Duodenal mucosa (tissue), 2 donors: ENCODE measurements at regions not wholly inside any gene's neighbourhood (a gene's known extent, or its start where the extent isn't known, plus 50 kb on each side); places are given as distances from the start of the nearest gene placed in this dataset.
"Not testable (repeated sequence)": the region's sequence is repeated elsewhere in the genome, so short reads cannot be mapped to it uniquely, and the experiment has no call there.

Experiments
- H3K27ac ChIP-seq: one replicate; pipeline ENCODE4 v1.7.0; 2013; ENCODE audit warnings: low read depth, low read length
- H3K27me3 ChIP-seq, 2 donors: one replicate each; pipeline ENCODE4 v1.7.0; 2013; ENCODE audit warnings: low read length in 2 of 2, control low read depth in 1 of 2; ENCODE audit not compliant: insufficient read depth in 2 of 2, control insufficient read depth in 1 of 2
- H3K36me3 ChIP-seq, 2 donors: one replicate each; pipeline ENCODE4 v1.7.0; 2013; ENCODE audit warnings: low read length in 2 of 2, control low read depth in 1 of 2; ENCODE audit not compliant: insufficient read depth in 2 of 2, control insufficient read depth in 1 of 2
- H3K4me1 ChIP-seq, 2 donors: one replicate each; pipeline ENCODE4 v1.7.0; 2013; ENCODE audit warnings: low read length in 2 of 2, control low read depth in 1 of 2; ENCODE audit not compliant: insufficient read depth in 2 of 2, control insufficient read depth in 1 of 2
- H3K4me3 ChIP-seq, 2 donors: one replicate each; pipeline ENCODE4 v1.7.0; 2013; ENCODE audit warnings: low read length in 2 of 2, low read depth in 1 of 2
- H3K9ac ChIP-seq, 2 donors: one replicate each; pipeline ENCODE4 v1.7.0; 2013; ENCODE audit warnings: low read length in 2 of 2, low read depth in 1 of 2
- H3K9me3 ChIP-seq, 2 donors: one replicate each; pipeline ENCODE4 v1.7.0; 2013; ENCODE audit warnings: low read length in 2 of 2, control low read depth in 1 of 2; ENCODE audit not compliant: control insufficient read depth in 1 of 2

DNA sequence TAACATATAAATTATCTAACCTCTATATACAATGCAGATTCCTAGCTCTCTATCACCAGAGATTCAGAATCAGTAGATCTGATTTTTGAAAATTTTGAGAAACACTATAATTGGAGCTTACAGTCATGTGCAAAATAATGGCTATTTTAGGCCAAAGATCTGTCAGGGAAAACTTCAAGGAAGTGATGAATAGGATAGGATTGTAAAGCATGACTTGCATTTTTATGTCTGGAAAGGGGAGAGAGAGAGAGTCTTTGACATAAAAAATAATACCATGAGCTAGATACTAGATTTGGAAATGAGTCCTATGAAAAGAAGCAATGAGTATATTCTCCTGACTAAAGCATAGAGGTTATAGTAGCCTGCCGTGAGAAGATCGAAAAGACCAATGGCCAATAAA, 181.1 kb downstream of the SDHAF3 start:
- Histone ChIP-seq H3K27ac (no peak overlapping the region), H3K4me1 (no peaks in the 10 kb centered on the region), H3K27me3 (no peaks in the 10 kb centered on the region), H3K36me3 (no peaks in the 10 kb centered on the region), H3K9ac (no peak overlapping the region), H3K4me3 (no peak overlapping the region), H3K9me3 (no peaks in the 10 kb centered on the region)

DNA sequence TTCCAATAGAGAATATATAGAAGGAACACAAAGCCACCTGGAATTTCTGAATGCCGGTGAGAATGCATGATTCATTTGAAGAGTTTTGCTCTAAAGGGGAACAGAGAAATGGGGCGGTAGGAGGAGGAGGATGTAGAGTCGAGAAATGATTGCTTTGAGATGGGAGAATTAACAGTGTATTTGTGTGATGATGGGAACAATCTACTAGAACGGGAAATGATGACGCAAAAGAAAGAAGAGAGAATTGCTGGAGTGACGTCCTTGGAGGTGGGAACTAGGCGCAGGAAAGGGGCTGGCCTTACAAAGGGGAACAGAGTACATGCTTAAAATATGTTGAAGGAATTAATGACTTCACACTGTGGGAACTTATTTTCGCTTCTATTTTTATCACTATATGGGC, 188.1 kb downstream of the SDHAF3 start:
- Histone ChIP-seq H3K9ac (no peak overlapping the region), H3K27ac (no peak overlapping the region), H3K9me3 (no peaks in the 10 kb centered on the region), H3K4me3 (no peak overlapping the region), H3K36me3 (no peaks in the 10 kb centered on the region), H3K4me1 (no peaks in the 10 kb centered on the region), H3K27me3 (no peaks in the 10 kb centered on the region)

DNA sequence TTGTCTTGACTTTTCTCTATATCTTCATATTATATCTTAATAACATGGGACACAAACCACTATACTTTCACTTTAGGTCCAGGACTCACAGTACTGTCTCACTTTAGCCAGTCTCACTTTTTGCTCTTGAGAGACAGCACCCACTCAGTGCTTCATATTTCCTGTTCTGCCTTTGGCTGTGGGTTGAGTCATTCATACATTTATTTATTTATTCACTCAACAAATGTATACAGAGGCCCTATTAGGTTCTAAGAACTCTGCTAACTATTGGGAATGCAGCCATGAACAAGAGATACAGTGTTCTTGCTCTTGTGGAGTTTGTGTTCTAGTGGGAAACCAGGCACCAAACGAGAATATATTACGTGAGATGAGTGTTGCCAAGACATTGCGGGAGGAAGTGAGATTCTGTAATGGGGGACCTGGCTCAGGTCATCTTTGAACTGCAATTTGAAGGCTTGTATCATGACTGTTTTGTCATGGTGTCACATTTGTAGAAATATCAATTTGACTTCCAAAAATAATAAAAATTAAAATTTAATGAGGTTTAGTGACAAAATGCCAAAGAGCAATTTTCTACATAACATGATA, 190.1 kb downstream of the SDHAF3 start:
- H3K4me1 ChIP-seq: no peaks in the 10 kb centered on the region
- no peak overlapping the region for H3K4me3 ChIP-seq
- no peaks in the 10 kb centered on the region for H3K36me3 ChIP-seq
- no peaks in the 10 kb centered on the region for H3K9me3 ChIP-seq
- no peak overlapping the region for H3K9ac ChIP-seq
- H3K27ac ChIP-seq: no peak overlapping the region
- H3K27me3 ChIP-seq: no peaks in the 10 kb centered on the region

DNA sequence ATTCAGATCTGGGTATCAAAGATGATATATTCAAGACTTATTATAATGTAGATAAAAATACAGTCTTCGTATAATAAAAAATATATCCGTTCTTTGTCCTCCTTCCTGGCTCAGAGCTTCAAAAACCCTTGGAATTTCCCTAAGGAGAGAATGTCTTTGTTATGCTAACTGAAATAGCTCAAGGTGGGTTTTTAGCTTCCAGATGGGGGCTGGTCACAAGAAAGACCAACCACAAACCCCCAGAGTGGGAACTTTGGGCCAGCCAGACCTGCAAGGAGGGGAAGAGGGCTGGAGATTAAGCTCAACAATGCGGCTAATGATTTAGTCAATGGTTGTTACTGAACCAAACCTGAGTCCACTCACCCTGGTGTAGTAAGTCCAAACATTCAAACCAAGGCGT, 196.4 kb downstream of the SDHAF3 start:
- no peak overlapping the region for H3K9ac ChIP-seq
- H3K27ac ChIP-seq: no peak overlapping the region
- H3K4me3 ChIP-seq: no peak overlapping the region
- no peaks in the 10 kb centered on the region for H3K9me3 ChIP-seq
- no peaks in the 10 kb centered on the region for H3K4me1 ChIP-seq
- H3K36me3 ChIP-seq: no peaks in the 10 kb centered on the region
- H3K27me3 ChIP-seq: no peaks in the 10 kb centered on the region

DNA sequence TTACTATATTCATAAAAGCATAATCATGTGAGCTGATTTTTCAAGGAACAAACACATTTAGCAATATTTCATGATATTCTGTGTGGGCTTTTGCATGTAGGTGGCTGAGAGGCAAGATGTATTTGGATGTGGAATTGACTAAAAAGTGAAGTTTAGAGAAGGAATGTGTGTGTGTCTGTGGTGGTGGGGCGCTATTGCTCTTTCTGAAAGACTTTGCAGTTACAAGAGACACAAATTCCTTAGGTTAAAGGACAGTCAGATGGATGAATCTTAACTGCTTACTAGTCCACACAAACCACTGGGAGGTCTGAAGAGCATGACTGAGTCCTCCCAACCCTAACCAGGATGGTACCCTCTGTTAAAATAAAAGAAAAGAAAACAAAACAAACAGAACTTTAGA, 200.1 kb downstream of the SDHAF3 start:
- H3K4me1 ChIP-seq: no peaks in the 10 kb centered on the region
- no peak overlapping the region for H3K9ac ChIP-seq
- no peak overlapping the region for H3K4me3 ChIP-seq
- no peaks in the 10 kb centered on the region for H3K9me3 ChIP-seq
- H3K27me3 ChIP-seq: no peaks in the 10 kb centered on the region
- H3K36me3 ChIP-seq: no peaks in the 10 kb centered on the region
- no peak overlapping the region for H3K27ac ChIP-seq

DNA sequence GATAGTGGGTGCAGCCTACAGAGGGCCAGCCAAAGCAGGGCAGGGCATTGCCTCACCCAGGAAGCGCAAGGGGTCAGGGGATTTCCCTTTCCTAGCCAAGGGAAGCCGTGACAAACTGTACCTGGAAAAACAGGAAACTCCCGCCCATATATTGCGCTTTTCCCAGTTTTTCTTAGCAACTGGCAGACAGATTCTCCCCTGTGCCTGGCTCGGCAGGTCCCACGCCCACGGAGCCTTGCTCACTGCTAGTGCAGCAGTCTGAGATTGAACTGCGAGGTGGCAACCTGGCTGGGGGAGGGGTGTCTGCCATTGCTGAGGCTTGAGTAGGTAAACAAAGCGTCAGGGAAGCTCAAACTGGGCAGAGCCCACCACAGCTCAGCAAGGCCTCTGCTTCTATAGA, 212.4 kb downstream of the SDHAF3 start:
- H3K27ac ChIP-seq, H3K4me1 ChIP-seq, H3K4me3 ChIP-seq, H3K36me3 ChIP-seq, H3K9ac ChIP-seq, H3K9me3 ChIP-seq, H3K27me3 ChIP-seq: not testable (repeated sequence)

DNA sequence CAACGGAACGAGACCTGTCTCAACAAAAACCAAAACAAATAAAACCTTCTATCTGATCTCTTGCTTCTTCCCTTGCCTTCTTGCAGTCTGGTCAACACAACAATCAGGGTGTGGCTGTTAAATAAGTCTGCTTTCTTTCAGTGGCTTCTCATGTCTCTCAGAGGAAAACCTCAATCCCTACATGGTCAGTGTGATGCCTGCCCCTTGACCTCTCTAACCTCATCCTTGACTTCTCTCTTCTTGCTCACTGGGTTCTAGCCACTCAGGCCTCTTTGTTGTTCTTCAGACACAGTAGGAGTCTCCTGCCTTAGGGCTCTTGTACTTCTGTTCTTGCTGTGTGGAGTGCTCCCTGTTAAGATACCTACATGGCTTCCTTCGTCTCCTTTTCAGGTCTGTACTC, 220.4 kb downstream of the SDHAF3 start:
- Histone ChIP-seq H3K4me3 (no peak overlapping the region), H3K9ac (no peak overlapping the region), H3K36me3 (no peaks in the 10 kb centered on the region), H3K4me1 (no peaks in the 10 kb centered on the region), H3K27me3 (no peaks in the 10 kb centered on the region), H3K9me3 (no peaks in the 10 kb centered on the region), H3K27ac (no peak overlapping the region)

DNA sequence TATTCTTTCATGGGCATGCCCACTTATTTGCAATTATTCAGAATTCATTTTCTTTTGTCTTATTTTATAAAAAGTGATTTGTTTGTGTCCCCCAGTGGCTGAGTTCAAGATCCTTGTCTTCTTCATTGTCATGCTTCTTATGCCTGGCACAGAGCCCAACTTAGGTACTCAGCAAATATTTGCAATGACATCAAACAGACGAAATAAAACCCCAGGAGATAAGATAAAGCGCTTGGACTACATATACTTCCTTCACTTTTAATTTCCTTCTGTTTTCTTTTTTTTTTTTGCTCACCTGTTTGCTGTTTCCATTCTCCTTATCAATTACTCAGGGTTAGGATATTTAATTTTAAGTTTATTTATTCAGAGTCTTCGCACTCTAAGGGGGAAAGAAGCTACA, 225.0 kb downstream of the SDHAF3 start:
- no peak overlapping the region for H3K27ac ChIP-seq
- no peaks in the 10 kb centered on the region for H3K36me3 ChIP-seq
- H3K4me3 ChIP-seq: no peak overlapping the region
- no peak overlapping the region for H3K9ac ChIP-seq
- no peaks in the 10 kb centered on the region for H3K9me3 ChIP-seq
- no peaks in the 10 kb centered on the region for H3K4me1 ChIP-seq
- H3K27me3 ChIP-seq: no peaks in the 10 kb centered on the region

DNA sequence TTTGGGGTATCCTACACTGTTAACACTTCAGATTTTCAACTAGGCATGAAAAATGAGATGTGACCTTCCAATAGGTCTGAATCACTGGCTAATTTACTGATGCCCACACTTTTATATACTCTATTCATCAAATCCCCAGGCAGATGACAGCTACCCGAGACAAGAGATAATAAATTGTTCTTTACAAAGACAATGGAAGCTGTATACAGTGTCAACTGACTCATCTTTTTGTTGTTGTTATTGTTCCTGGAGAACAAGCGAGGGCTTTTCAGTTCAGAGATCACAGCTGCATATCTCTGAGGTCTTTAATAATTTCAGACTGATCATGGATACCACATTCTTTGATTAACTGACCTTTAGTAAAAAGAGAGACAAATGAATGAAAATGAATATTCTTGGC, 228.9 kb downstream of the SDHAF3 start:
- Histone ChIP-seq H3K27me3 (no peaks in the 10 kb centered on the region), H3K9me3 (peaks cover 0 to 9% of the 10 kb centered on the region in 2 donors), H3K4me1 (no peaks in the 10 kb centered on the region), H3K27ac (no peak overlapping the region), H3K9ac (no peak overlapping the region), H3K36me3 (no peaks in the 10 kb centered on the region), H3K4me3 (no peak overlapping the region)

DNA sequence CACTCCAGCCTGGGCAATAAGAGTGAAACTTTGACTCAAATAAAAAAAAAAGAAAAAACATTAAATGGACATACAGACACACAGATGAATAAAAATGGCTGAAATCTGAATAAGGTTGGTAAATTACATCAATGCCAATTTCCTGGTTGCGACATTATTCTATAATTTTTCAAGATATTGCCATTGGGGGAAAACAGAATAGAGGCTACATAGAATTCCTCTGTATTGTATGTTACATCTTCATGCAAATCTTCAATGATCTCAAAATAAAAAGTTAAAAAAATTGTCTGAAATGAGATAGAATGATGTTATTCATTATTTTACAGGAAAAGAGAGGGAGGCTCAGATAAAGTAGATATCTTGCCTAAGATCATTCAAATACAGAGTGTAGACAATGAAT, 234.0 kb downstream of the SDHAF3 start:
- Histone ChIP-seq H3K9ac (no peak overlapping the region), H3K9me3 (peaks cover 0 to 9% of the 10 kb centered on the region in 2 donors), H3K27ac (no peak overlapping the region), H3K4me3 (no peak overlapping the region), H3K4me1 (no peaks in the 10 kb centered on the region), H3K27me3 (no peaks in the 10 kb centered on the region), H3K36me3 (no peaks in the 10 kb centered on the region)

DNA sequence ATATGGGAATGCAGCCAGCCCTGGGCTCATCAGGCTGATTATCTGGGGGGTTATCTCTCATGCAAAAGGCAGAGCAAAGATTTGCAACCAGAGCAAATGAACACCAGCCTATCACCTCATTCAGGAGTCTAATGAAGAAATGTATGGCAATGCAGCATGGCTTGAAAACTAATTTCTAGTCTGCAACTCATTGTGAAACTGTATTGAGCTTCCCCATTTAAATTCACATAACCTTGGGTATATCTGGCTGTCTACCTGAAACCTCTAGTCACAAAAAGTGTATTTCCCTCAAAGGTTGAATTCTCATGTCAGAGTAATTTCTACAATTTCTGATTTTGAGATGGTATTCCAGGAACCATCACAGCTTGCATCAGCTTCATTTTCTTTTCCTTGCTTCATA, 240.0 kb downstream of the SDHAF3 start:
- H3K9ac ChIP-seq: no peak overlapping the region
- H3K27ac ChIP-seq: no peak overlapping the region
- no peaks in the 10 kb centered on the region for H3K4me1 ChIP-seq
- no peak overlapping the region for H3K4me3 ChIP-seq
- H3K36me3 ChIP-seq: no peaks in the 10 kb centered on the region
- H3K9me3 ChIP-seq: no peaks in the 10 kb centered on the region
- H3K27me3 ChIP-seq: no peaks in the 10 kb centered on the region
